ENCODE measurements at regions not wholly inside any gene's neighbourhood (a gene's known extent, or its start where the extent isn't known, plus 50 kb on each side); places are given as distances from the start of the nearest gene placed in this dataset.
A peak's percentile ranks its signal among the peaks of the same experiment; 100 is the strongest.

GRCh38 chr13:73661066-73661465, 473.1 kb downstream of the KLF12 start:
- Histone ChIP-seq H3K9me3 (no peaks in the 10 kb centered on the region), H3K27me3 (no peaks in the 10 kb centered on the region), H3K27ac (no peak overlapping the region), H3K4me3 (no peak overlapping the region), H3K4me1 (peaks cover 0 to 13% (median 0%) of the 10 kb centered on the region in 4 donors), H3K36me3 (no peaks in the 10 kb centered on the region)
- TF ChIP-seq POLR2A (IDR thresholded peaks at IDR 0.05) (no peak), CTCF (IDR thresholded peaks at IDR 0.05) (no peak), EP300 (IDR thresholded peaks at IDR 0.05) (no peak)
- DNase-seq (ENCODE audit: low spot score in 2 of 2), result no peak
- 91 to 95% methylated on average over 10 of the region's 10 CpGs for WGBS, 2 donors

- Histone ChIP-seq H3K27me3 (no peaks in the 10 kb centered on the region), H3K9me3 (no peaks in the 10 kb centered on the region), H3K4me3 (no peak overlapping the region), H3K27ac (no peak overlapping the region), H3K36me3 (no peaks in the 10 kb centered on the region), H3K4me1 (peaks cover 0 to 7% (median 0%) of the 10 kb centered on the region in 4 donors)
- no peak for DNase-seq (ENCODE audit: low spot score in 2 of 2)
- no peak for TF ChIP-seq CTCF (IDR thresholded peaks at IDR 0.05)
Measured at GRCh38 chr13:73658639-73659038, 475.6 kb downstream of the KLF12 start.

GRCh38 chr13:73657821-73658540, 476.2 kb downstream of the KLF12 start:
- TF ChIP-seq EP300 (IDR thresholded peaks at IDR 0.05) (peak in 1 of 2 donors; percentile 29), POLR2A (IDR thresholded peaks at IDR 0.05) (no peak)
- Histone ChIP-seq H3K27ac (no peak overlapping the region), H3K9me3 (no peaks in the 10 kb centered on the region), H3K27me3 (no peaks in the 10 kb centered on the region), H3K4me1 (peaks cover 0 to 7% (median 0%) of the 10 kb centered on the region in 4 donors), H3K4me3 (no peak overlapping the region), H3K36me3 (no peaks in the 10 kb centered on the region)
- peak in 1 of 2 donors; percentile 36 for DNase-seq (ENCODE audit: low spot score in 2 of 2)
- WGBS, 2 donors, result 47 to 52% methylated on average over 6 of the region's 6 CpGs

- Histone ChIP-seq H3K36me3 (no peaks in the 10 kb centered on the region), H3K27ac (no peak overlapping the region), H3K27me3 (no peaks in the 10 kb centered on the region), H3K4me3 (no peak overlapping the region), H3K4me1 (peaks cover 0 to 7% (median 0%) of the 10 kb centered on the region in 4 donors), H3K9me3 (no peaks in the 10 kb centered on the region)
- DNase-seq (ENCODE audit: low spot score in 2 of 2), result no peak
- TF ChIP-seq CTCF (IDR thresholded peaks at IDR 0.05), result no peak
- TF ChIP-seq EP300 (IDR thresholded peaks at IDR 0.05), result no peak
- no peak for TF ChIP-seq POLR2A (IDR thresholded peaks at IDR 0.05)
- 84 to 90% methylated on average over 2 of the region's 2 CpGs for WGBS, 2 donors
Measured at GRCh38 chr13:73656863-73657262, 477.3 kb downstream of the KLF12 start.

- no peak overlapping the region for H3K27ac ChIP-seq
- peaks cover 0 to 7% (median 0%) of the 10 kb centered on the region in 4 donors for H3K4me1 ChIP-seq
- DNase-seq (ENCODE audit: low spot score in 2 of 2), result no peak
- no peaks in the 10 kb centered on the region for H3K9me3 ChIP-seq
- no peak overlapping the region for H3K4me3 ChIP-seq
- H3K27me3 ChIP-seq, result no peaks in the 10 kb centered on the region
- H3K36me3 ChIP-seq, result no peaks in the 10 kb centered on the region
- 67 to 70% methylated on average over 2 of the region's 2 CpGs for WGBS, 2 donors
- TF ChIP-seq CTCF (IDR thresholded peaks at IDR 0.05) (no peak), EP300 (IDR thresholded peaks at IDR 0.05) (no peak)
Measured at GRCh38 chr13:73653688-73654087, 480.5 kb downstream of the KLF12 start.
